ENCODE measurements at regions not wholly inside any gene's neighbourhood (a gene's known extent, or its start where the extent isn't known, plus 50 kb on each side); places are given as distances from the start of the nearest gene placed in this dataset.

GRCh38 chr3:168888781-168889180 is 774.7 kb downstream of the MECOM start:
- no peak for DNase-seq (ENCODE audit: low read depth)

GRCh38 chr3:168885028-168885427 is 778.5 kb downstream of the MECOM start:
- peak; percentile 13 for DNase-seq (ENCODE audit: low read depth)

- DNase-seq (ENCODE audit: low read depth) = peak; percentile 19
Measured at GRCh38 chr3:168884353-168884903, 779.1 kb downstream of the MECOM start.

- no peak for DNase-seq (ENCODE audit: low read depth)
Measured at GRCh38 chr3:168883145-168883544, 780.4 kb downstream of the MECOM start.

DNA sequence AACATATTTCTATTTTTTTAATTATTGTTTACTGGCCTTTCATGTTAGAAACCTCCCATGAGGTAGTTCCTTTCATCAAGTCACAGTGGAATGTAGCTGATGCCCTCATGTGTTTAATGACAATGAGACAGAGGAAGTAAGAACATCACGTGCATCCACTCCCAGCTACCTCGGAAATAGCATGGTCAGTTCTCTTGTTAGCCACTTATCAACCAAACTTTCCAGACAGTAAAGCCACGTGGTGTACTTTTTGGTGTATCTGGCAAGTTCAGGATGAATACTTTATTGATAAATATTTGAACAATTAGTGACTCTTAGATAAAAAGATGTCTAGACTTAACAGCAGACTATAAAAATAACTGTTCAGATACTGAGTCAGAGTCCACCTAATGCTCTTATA is 781.7 kb downstream of the MECOM start:
- DNase-seq (ENCODE audit: low read depth) = no peak

GRCh38 chr3:168878655-168879054 is 782.9 kb upstream of the GOLIM4 start:
- DNase-seq (ENCODE audit: low read depth) = no peak

DNA sequence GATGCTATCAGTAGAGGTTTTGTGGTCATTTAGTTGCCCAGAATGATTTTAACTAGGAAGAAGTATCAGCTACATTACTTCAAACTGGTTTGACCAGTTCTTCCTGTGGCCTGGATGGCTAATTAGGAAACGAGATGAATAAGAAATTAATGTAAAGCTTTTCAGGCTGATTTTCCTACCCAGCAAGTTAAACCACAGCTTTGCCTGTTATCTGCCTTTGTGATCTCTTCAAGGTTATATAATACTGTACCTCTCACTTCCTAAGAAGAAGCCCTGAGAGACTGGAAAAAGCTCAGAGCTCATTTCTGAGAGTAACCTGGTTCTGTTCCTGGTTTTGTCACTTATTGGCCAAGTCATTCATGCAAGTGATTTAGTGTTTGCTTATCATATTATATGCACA is 782.2 kb upstream of the GOLIM4 start:
- no peak for DNase-seq (ENCODE audit: low read depth)

DNA sequence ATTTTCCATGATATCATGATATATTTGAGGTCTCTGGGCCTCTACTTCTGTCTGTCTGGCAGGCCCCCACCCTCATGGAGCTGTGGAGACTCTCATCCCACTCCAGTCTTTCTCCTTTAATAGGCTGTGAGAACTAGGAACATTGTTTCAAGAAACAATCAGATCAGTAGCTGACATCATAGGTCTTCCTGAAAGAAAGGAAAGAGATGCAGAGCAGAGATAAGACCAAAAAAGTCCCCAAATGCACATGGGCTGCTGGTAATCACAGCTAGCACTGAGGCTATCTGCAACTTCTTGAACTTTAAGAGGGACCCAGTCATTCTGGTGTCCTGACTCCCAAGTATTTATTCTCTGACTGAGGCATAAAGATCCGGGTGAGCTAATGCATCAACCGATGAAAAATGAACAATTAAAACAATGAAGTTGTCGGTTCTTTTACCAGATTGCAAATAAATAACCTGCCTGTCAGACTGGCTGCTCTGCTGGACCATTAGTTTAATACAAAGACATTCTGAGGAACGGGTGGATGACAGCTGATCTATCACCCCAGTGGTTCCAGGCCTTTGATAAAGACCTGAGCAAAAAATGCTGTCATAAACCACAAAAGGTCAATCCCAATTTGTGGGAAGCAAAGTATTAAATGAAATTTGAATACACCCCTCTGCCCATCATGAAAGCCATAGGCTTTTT is 780.8 kb upstream of the GOLIM4 start:
- no peak for DNase-seq (ENCODE audit: low read depth)

GRCh38 chr3:168872826-168873225 is 777.1 kb upstream of the GOLIM4 start:
- DNase-seq (ENCODE audit: low read depth) = no peak

DNA sequence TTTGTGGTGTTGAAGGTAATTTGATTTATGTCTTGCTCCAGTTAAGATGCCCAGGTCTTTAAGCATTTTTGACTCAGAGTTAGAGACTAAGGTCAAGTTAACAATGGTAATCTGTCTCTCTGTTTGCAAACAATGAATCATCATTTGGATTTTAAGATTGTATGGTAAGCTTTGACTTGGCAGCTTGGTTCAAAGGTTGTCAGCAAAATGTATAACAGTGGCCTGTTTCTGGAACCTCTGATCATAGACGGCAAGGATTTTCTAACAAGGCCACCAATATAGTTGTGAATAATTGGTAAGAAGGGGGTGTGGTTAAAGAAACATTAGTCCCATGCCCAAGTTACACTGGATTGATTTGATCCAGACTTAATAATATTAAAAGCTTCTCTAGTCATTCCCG is 775.2 kb upstream of the GOLIM4 start:
- DNase-seq (ENCODE audit: low read depth) = no peak

DNA sequence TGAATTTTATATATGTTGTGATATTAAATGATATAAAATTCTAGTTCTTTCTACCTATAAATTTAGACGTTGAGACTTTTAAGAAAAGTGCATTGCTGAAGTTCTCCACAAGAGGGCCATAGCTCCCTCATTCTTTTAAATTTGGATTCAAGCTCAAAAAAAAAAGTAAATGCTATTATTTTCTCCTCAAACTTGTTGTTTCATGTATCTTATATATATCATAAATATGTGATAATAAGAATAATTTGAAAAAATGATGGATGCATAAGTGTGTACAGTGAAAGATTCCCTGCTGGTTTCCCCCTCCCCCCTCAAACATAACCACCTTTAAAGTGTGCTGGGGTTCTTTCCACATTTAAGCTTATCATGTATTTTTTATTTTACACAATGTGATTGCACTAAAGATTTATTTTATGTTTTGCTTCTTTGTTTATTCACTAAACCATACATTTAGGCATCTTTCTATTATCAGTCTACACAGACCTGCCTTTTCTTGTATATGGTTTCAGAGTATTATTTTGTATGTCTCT is 769.4 kb upstream of the GOLIM4 start:
- no peak for DNase-seq (ENCODE audit: low read depth)

DNA sequence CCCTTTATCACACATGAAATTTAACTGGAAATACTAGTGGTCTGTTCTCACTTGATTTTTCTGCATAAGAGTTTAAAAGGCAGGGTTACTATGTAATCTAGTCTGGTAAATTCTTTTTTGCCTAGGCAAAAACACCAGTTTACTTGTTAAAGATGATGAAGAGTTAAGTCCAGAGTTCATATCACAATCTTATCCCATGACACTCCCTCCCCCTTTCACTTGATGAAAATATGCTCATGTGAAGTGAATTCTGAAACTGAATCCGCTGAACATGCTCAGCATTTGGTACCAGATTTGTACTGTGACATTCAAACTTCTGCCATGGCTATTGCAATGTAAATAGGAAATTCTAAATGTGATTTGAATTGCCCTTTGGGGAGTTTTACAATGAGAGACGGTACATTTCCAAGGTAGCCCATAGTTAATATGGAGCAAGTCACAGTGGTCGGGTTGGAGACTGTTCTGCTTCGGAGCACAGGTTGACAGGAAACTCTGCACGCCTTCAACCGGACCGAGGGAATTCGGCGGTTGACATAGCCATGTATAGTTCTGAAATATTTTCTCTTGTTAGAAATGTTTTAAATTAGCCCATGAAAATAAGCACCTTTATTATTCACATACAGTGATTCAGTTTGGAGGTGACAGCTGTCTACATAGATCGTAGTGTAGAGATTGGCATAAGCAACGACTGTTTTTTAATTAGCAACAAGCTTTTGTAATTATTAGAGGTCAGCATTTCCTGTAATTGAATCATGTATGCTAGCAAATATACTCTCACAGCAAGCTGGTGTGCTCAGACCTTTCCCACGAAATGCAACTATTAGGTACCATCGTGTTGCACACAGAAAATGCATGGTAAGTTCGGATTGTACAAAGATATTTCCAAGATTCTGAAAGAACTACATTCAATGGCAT is 768.6 kb upstream of the GOLIM4 start:
- no peak for DNase-seq (ENCODE audit: low read depth)

GRCh38 chr3:168863561-168863960 is 767.8 kb upstream of the GOLIM4 start:
- DNase-seq (ENCODE audit: low read depth) = no peak

DNA sequence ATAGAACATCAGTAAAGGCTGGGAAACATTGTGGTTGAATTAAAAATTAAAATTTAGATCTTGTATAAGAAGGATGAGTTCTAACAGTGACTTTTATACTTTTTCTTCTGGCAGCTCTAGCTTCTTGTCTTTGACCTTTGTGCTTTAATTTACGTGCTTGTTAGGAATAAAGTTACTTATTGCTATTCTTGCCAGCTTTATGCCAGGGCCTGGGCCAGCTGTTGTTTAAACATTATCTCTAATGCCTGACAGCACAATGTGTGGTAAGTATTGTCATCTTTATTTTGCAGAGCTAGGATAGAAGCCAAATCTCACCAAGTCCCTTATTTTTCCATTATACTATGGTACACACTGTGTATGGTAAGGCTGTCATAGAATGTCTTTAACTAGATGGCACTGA is 766.7 kb upstream of the GOLIM4 start:
- no peak for DNase-seq (ENCODE audit: low read depth)

- no peak for DNase-seq (ENCODE audit: low read depth)
Measured at GRCh38 chr3:168860592-168860991, 764.9 kb upstream of the GOLIM4 start.

- DNase-seq (ENCODE audit: low read depth) = no peak
Measured at GRCh38 chr3:168860028-168860427, 764.3 kb upstream of the GOLIM4 start.

- no peak for DNase-seq (ENCODE audit: low read depth)
Measured at GRCh38 chr3:168859574-168859973, 763.9 kb upstream of the GOLIM4 start.

DNA sequence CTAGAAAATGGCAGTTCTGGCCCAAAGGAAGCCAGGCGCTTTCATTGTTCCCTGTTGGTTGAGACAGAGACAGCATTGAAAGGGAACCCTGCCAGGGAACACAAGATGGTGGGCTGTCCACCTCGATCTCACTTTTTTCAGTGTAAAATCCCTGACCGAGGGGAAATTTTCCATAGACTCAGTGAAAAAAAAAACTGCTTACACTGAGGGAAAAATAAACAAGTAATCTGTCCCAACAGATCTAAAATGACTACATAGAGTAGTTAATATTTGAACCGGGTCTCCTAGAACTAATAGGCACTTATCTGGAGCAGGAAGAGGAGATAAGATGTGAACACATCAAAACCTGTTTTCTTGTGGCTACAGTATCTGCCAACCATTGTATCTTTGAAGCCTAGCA is 763.4 kb upstream of the GOLIM4 start:
- no peak for DNase-seq (ENCODE audit: low read depth)

- no peak for DNase-seq (ENCODE audit: low read depth)
Measured at GRCh38 chr3:168858327-168858726, 762.6 kb upstream of the GOLIM4 start.

DNA sequence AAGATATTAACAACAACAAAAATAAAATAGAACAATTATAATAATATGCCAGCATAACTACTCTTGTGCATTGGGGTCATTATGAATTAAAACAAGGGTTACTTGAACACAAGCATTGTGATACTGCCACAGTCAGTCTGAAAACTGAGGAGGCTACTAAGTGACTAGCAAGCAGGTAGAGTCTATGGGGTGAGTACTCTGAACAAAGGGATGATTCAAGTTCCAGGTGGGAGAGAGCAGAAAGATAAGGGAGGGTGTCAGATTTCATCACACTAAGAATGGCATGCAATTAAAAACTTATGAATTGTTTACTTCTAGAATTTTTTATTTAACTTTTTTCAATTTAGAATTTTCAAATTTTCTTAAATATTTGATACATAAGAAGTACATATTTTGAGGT is 754.4 kb upstream of the GOLIM4 start:
- DNase-seq (ENCODE audit: low read depth) = no peak

DNA sequence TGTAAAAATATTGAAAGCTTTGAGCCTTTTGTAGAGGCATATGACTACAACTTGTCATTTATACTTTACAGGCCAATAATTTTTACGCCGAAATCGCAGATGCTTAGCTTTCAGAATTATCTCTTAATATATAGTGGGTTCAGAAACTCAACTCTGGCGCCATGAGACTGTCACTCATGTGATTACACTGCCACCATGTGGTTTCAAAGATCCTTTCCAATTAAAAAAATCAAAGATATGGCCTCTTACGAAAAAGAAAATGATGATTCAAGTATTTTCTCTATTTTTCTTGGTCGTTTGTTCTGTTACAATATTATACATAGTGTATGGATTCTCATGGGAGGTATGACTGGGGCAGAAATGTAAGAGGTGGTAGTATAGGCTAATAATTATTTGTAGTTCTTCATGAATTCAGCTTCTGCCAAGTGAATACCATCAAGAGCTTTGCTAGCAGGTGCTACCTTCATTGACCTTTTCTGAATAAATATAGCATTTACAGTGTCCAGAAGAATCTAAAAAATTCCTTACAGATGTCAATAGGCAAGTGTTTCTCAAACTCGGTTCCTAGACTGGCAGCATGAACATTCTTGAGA is 751.7 kb upstream of the GOLIM4 start:
- no peak for DNase-seq (ENCODE audit: low read depth)

GRCh38 chr3:168844894-168845482 is 749.3 kb upstream of the GOLIM4 start:
- no peak for DNase-seq (ENCODE audit: low read depth)
